Activated CD4-positive, alpha-beta T cell treated with anti-CD3 and anti-CD28 coated beads, Interleukin-2, amount 10 ng/mL, durations not matched to agents 24 days and 14 days (primary cell): ENCODE measurements at regions not wholly inside any gene's neighbourhood (a gene's known extent, or its start where the extent isn't known, plus 50 kb on each side); places are given as distances from the start of the nearest gene placed in this dataset.

ENCODE experiments used
- DNase-seq: peaks from one replicate; pipeline ENCODE4 v3.0.0; 2022
- H3K27ac Mint-ChIP-seq: one replicate; pipeline ENCODE4 v1.8.0; 2022; ENCODE audit warnings: mild to moderate bottlenecking, mixed read lengths
- H3K27me3 Mint-ChIP-seq: one replicate; pipeline ENCODE4 v1.8.0; 2022; ENCODE audit warnings: mixed read lengths
- H3K36me3 Mint-ChIP-seq: one replicate; pipeline ENCODE4 v1.8.0; 2022; ENCODE audit warnings: low read depth, mild to moderate bottlenecking, mixed read lengths
- H3K4me1 Mint-ChIP-seq: one replicate; pipeline ENCODE4 v1.8.0; 2021; ENCODE audit warnings: mixed read lengths
- H3K4me3 Mint-ChIP-seq: one replicate; pipeline ENCODE4 v1.8.0; 2022; ENCODE audit warnings: mild to moderate bottlenecking, moderate library complexity, mixed read lengths
- H3K9me3 Mint-ChIP-seq: one replicate; pipeline ENCODE4 v1.8.0; 2021; ENCODE audit warnings: mixed read lengths
- intact Hi-C: fragments of 100-400 bp; cut with micrococcal nuclease; formaldehyde crosslinking; loops from one replicate; pipeline ENCODE4 v1.15.1; 2023

GRCh38 chr1:195606483-195606882 lies 1001.8 kb downstream of the KCNT2 start:
- H3K4me1 Mint-ChIP-seq, result no peaks in the 10 kb centered on the region
- intact Hi-C loops, result no loop called here
- H3K9me3 Mint-ChIP-seq, result peaks cover 3% of the 10 kb centered on the region

GRCh38 chr1:195604287-195604686 lies 1004.0 kb downstream of the KCNT2 start:
- H3K9me3 Mint-ChIP-seq, result peaks cover 3% of the 10 kb centered on the region
- intact Hi-C loops, result no loop called here
- no peaks in the 10 kb centered on the region for H3K4me1 Mint-ChIP-seq
- H3K36me3 Mint-ChIP-seq, result no peaks in the 10 kb centered on the region
- no peak for DNase-seq
- no peaks in the 10 kb centered on the region for H3K27me3 Mint-ChIP-seq
- no peak overlapping the region for H3K27ac Mint-ChIP-seq
- H3K4me3 Mint-ChIP-seq, result no peak overlapping the region

More at GRCh38 chr1:195606483-195606882, 1001.8 kb downstream of the KCNT2 start:
- Mint-ChIP-seq H3K4me3 (no peak overlapping the region), H3K27ac (no peak overlapping the region), H3K27me3 (no peaks in the 10 kb centered on the region), H3K36me3 (no peaks in the 10 kb centered on the region)
- no peak for DNase-seq

GRCh38 chr1:195597891-195598290 lies 1010.3 kb downstream of the KCNT2 start:
- H3K4me1 Mint-ChIP-seq, result no peaks in the 10 kb centered on the region
- H3K9me3 Mint-ChIP-seq, result no peaks in the 10 kb centered on the region
- no peak for DNase-seq
- H3K27ac Mint-ChIP-seq, result no peak overlapping the region
- no peak overlapping the region for H3K4me3 Mint-ChIP-seq
- H3K27me3 Mint-ChIP-seq, result no peaks in the 10 kb centered on the region
- intact Hi-C loops, result no loop called here
- H3K36me3 Mint-ChIP-seq, result no peaks in the 10 kb centered on the region

- H3K27me3 Mint-ChIP-seq, result no peaks in the 10 kb centered on the region
- DNase-seq, result no peak
- H3K4me3 Mint-ChIP-seq, result no peak overlapping the region
- no peaks in the 10 kb centered on the region for H3K36me3 Mint-ChIP-seq
- H3K9me3 Mint-ChIP-seq, result no peaks in the 10 kb centered on the region
- H3K27ac Mint-ChIP-seq, result no peak overlapping the region
- H3K4me1 Mint-ChIP-seq, result no peaks in the 10 kb centered on the region
- intact Hi-C loops, result no loop called here
Measured at GRCh38 chr1:195594773-195595172, 1013.5 kb downstream of the KCNT2 start.

- DNase-seq, result no peak
- no peak overlapping the region for H3K27ac Mint-ChIP-seq
- H3K4me3 Mint-ChIP-seq, result no peak overlapping the region
- intact Hi-C loops, result no loop called here
- H3K27me3 Mint-ChIP-seq, result no peaks in the 10 kb centered on the region
- H3K4me1 Mint-ChIP-seq, result no peaks in the 10 kb centered on the region
- H3K36me3 Mint-ChIP-seq, result no peaks in the 10 kb centered on the region
- H3K9me3 Mint-ChIP-seq, result no peaks in the 10 kb centered on the region
Measured at GRCh38 chr1:195594322-195594721, 1013.9 kb downstream of the KCNT2 start.

GRCh38 chr1:195591917-195592672 lies 1016.1 kb downstream of the KCNT2 start:
- Mint-ChIP-seq H3K4me3 (no peak overlapping the region), H3K27ac (no peak overlapping the region), H3K27me3 (no peaks in the 10 kb centered on the region), H3K4me1 (no peaks in the 10 kb centered on the region), H3K9me3 (no peaks in the 10 kb centered on the region), H3K36me3 (no peaks in the 10 kb centered on the region)
- DNase-seq, result no peak
- intact Hi-C loops, result no loop called here

- H3K27me3 Mint-ChIP-seq, result no peaks in the 10 kb centered on the region
- no peak overlapping the region for H3K4me3 Mint-ChIP-seq
- peaks cover 6% of the 10 kb centered on the region for H3K9me3 Mint-ChIP-seq
- DNase-seq, result no peak
- no peak overlapping the region for H3K27ac Mint-ChIP-seq
- intact Hi-C loops, result no loop called here
- no peaks in the 10 kb centered on the region for H3K36me3 Mint-ChIP-seq
- H3K4me1 Mint-ChIP-seq, result no peaks in the 10 kb centered on the region
Measured at GRCh38 chr1:195590649-195591048, 1017.6 kb downstream of the KCNT2 start.

GRCh38 chr1:195584870-195585624 lies 1023.2 kb downstream of the KCNT2 start:
- DNase-seq, result no peak
- Mint-ChIP-seq H3K27ac (no peak overlapping the region), H3K4me3 (no peak overlapping the region), H3K4me1 (no peaks in the 10 kb centered on the region), H3K36me3 (no peaks in the 10 kb centered on the region), H3K27me3 (no peaks in the 10 kb centered on the region), H3K9me3 (peaks cover 6% of the 10 kb centered on the region)
- intact Hi-C loops, result no loop called here

- Mint-ChIP-seq H3K27ac (no peak overlapping the region), H3K36me3 (no peaks in the 10 kb centered on the region), H3K4me3 (no peak overlapping the region), H3K9me3 (peaks cover 4% of the 10 kb centered on the region), H3K4me1 (no peaks in the 10 kb centered on the region), H3K27me3 (no peaks in the 10 kb centered on the region)
- intact Hi-C loops, result no loop called here
- no peak for DNase-seq
Measured at GRCh38 chr1:195580988-195581387, 1027.3 kb downstream of the KCNT2 start.

- no peak overlapping the region for H3K27ac Mint-ChIP-seq
- H3K9me3 Mint-ChIP-seq, result no peaks in the 10 kb centered on the region
- H3K27me3 Mint-ChIP-seq, result no peaks in the 10 kb centered on the region
- intact Hi-C loops, result no loop called here
- no peak overlapping the region for H3K4me3 Mint-ChIP-seq
- H3K4me1 Mint-ChIP-seq, result no peaks in the 10 kb centered on the region
- H3K36me3 Mint-ChIP-seq, result no peaks in the 10 kb centered on the region
- no peak for DNase-seq
Measured at GRCh38 chr1:195577748-195578147, 1030.5 kb downstream of the KCNT2 start.

GRCh38 chr1:195576641-195577040 lies 1031.6 kb downstream of the KCNT2 start:
- Mint-ChIP-seq H3K4me1 (no peaks in the 10 kb centered on the region), H3K4me3 (no peak overlapping the region), H3K36me3 (no peaks in the 10 kb centered on the region), H3K27me3 (no peaks in the 10 kb centered on the region), H3K9me3 (no peaks in the 10 kb centered on the region), H3K27ac (no peak overlapping the region)
- no peak for DNase-seq
- intact Hi-C loops, result no loop called here

- no peak overlapping the region for H3K27ac Mint-ChIP-seq
- H3K4me3 Mint-ChIP-seq, result no peak overlapping the region
- H3K27me3 Mint-ChIP-seq, result no peaks in the 10 kb centered on the region
- no peaks in the 10 kb centered on the region for H3K4me1 Mint-ChIP-seq
- DNase-seq, result no peak
- H3K9me3 Mint-ChIP-seq, result no peaks in the 10 kb centered on the region
- no peaks in the 10 kb centered on the region for H3K36me3 Mint-ChIP-seq
- intact Hi-C loops, result no loop called here
Measured at GRCh38 chr1:195574511-195574910, 1033.7 kb downstream of the KCNT2 start.

GRCh38 chr1:195569934-195570333 lies 1038.3 kb downstream of the KCNT2 start:
- H3K36me3 Mint-ChIP-seq, result no peaks in the 10 kb centered on the region
- no peaks in the 10 kb centered on the region for H3K9me3 Mint-ChIP-seq
- H3K27ac Mint-ChIP-seq, result no peak overlapping the region
- H3K4me3 Mint-ChIP-seq, result no peak overlapping the region
- no peaks in the 10 kb centered on the region for H3K27me3 Mint-ChIP-seq
- intact Hi-C loops, result no loop called here
- no peaks in the 10 kb centered on the region for H3K4me1 Mint-ChIP-seq
- no peak for DNase-seq

GRCh38 chr1:195568389-195568788 lies 1039.9 kb downstream of the KCNT2 start:
- intact Hi-C loops, result no loop called here
- no peaks in the 10 kb centered on the region for H3K36me3 Mint-ChIP-seq
- H3K27ac Mint-ChIP-seq, result no peak overlapping the region
- H3K9me3 Mint-ChIP-seq, result no peaks in the 10 kb centered on the region
- H3K27me3 Mint-ChIP-seq, result no peaks in the 10 kb centered on the region
- no peaks in the 10 kb centered on the region for H3K4me1 Mint-ChIP-seq
- H3K4me3 Mint-ChIP-seq, result no peak overlapping the region
- DNase-seq, result no peak
